ENCODE measurements at regions not wholly inside any gene's neighbourhood (a gene's known extent, or its start where the extent isn't known, plus 50 kb on each side); places are given as distances from the start of the nearest gene placed in this dataset.

DNA sequence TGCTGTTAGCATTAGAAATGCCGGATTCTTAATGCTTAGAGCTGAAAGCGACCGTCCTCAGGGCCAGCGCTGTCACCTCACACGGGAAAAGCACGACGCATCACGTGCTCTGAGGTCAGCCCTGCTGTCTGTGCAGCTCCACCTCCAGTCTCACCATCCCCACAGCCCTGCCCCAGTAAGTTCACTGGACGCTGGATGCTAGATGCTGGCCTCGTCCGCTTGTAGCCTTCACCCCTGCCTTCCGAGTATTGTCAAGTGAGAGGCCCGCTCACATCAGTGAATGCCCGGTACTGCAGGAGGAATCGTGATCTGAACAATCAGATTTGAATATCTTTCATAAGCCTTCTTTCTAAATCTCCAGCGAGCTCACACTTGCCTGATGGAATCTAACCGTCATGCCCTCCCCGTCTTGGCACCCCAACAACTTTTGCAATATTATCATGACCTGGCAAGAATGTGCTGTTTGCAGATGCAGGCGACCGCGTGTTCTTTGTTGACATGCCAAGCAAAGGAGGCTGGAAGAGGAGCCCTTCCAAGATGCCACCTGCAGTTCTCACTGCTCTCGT, 64.9 kb downstream of the DLL1 start:
- Histone ChIP-seq H3K4me1 (no peaks in the 10 kb centered on the region), H3K36me3 (ENCODE audit: low read depth, missing control alignments) (no peaks in the 10 kb centered on the region), H3K4me3 (no peak overlapping the region), H3K27me3 (no peaks in the 10 kb centered on the region), H3K27ac (no peak overlapping the region), H3K9me3 (no peaks in the 10 kb centered on the region)
- intact Hi-C loops (cut with DNase I; ENCODE audit: low total_unique reads): no loop called here
- TF ChIP-seq, protein P1, sequence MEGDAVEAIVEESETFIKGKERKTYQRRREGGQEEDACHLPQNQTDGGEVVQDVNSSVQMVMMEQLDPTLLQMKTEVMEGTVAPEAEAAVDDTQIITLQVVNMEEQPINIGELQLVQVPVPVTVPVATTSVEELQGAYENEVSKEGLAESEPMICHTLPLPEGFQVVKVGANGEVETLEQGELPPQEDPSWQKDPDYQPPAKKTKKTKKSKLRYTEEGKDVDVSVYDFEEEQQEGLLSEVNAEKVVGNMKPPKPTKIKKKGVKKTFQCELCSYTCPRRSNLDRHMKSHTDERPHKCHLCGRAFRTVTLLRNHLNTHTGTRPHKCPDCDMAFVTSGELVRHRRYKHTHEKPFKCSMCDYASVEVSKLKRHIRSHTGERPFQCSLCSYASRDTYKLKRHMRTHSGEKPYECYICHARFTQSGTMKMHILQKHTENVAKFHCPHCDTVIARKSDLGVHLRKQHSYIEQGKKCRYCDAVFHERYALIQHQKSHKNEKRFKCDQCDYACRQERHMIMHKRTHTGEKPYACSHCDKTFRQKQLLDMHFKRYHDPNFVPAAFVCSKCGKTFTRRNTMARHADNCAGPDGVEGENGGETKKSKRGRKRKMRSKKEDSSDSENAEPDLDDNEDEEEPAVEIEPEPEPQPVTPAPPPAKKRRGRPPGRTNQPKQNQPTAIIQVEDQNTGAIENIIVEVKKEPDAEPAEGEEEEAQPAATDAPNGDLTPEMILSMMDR (IDR thresholded peaks at IDR 0.05): no peak
- no peak for TF ChIP-seq POLR2A (IDR thresholded peaks at IDR 0.05)
- 90 to 92% methylated on average over 22 of the region's 22 CpGs for WGBS, 2 donors
- DNase-seq: no peak

DNA sequence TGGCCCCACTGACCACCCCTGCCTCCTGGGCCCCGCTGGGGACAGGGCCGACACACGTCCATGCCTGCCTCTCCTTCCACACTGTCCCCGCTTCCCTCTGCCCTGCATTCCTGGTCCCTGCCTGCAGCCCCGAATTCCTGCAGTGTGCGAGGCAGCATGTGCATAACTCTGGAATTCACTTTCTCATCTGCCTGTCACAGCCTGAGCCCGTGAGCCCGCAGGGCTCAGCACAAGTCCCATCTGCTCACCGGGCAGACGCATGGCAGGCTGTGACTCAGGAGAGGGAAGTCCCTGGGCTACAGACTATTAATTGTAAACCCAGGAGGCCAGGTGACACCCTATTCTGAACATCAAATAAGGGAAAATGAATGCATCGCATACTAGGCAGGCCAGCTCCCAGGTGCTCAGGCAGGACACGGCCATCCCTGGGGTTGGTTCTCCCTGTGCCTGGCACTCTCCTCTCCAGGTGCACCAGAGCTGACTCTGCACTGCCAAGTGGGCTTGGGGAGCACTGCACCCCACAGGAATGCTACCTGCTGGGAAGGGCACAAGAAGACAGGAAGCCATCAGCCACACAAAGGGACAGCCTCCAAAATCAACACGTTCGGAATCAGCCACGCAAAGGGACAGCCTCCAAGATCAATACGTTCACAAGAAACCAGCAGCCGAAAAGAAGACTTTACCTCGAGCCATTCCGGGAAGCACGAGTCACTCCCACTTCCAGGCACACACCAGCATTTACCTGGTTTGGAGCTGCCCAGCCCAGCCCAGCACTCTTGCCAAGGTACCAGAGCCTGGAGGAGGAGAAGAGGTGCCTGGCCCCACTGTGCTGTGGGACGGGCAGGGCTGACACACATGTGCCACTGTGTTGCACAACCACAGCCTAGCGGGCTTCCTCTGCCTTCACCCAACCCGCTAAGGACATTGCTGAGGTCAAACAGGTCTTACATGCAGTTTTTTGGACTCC, 65.9 kb downstream of the DLL1 start:
- TF ChIP-seq, protein P1 (IDR thresholded peaks at IDR 0.05): no peak
- TF ChIP-seq POLR2A (IDR thresholded peaks at IDR 0.05): no peak
- Histone ChIP-seq H3K4me3 (no peak overlapping the region), H3K9me3 (no peaks in the 10 kb centered on the region), H3K36me3 (ENCODE audit: low read depth, missing control alignments) (no peaks in the 10 kb centered on the region), H3K27me3 (no peaks in the 10 kb centered on the region), H3K27ac (no peak overlapping the region), H3K4me1 (no peaks in the 10 kb centered on the region)
- DNase-seq: no peak
- intact Hi-C loops (cut with DNase I; ENCODE audit: low total_unique reads): no loop called here
- WGBS, 2 donors: 76 to 82% methylated on average over 14 to 23 of the region's 23 CpGs

DNA sequence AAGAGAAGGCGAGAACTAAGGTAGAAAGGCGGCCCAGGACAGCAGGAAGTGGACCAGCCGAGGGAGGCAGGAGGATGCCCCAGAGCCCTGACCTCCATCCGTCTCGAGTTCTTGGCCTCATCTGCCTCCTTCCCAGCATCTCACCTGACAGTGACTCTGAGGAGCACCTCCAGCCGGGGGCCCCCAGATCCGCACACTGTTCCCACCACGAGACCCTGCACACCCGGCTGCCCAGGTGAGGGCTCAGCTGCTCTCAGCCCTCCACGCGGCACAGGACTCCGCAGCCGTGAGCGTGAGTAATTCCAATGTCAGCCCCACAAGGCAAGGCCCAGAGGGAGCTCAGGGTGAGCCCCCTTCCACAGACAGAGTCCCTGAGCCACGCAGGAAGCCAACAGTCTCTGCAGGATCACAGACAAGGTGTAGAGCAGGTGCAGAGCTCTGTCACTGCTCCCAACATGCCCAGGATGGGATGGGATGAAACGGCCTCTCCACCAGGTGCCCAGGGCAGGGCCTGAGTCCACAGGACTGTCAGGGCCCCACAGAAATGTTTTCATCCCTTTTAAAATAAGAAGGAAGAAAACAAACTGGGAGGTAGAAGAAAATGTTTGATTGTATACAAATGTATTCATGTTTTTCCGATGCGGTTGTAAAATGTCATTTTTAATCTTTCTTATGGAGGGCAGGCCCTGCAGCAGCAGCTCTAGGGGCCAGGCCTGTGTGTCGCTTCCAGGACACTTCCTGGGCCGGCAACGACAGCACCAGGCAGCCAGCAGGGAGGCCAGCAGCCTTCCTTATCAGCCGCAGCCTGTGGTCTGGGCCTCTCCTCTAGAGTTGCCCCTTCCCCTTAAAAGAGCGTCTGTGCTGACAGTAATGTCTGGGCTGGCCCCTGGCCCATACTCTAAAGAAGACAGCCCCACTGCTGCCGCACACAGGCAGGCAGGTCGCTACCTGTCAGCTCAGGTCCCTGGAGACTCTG, 66.9 kb downstream of the DLL1 start:
- H3K27me3 ChIP-seq: no peaks in the 10 kb centered on the region
- H3K9me3 ChIP-seq: no peaks in the 10 kb centered on the region
- WGBS, 2 donors: 90 to 93% methylated on average over 23 to 25 of the region's 25 CpGs
- H3K27ac ChIP-seq: no peak overlapping the region
- peak; percentile 12 for DNase-seq
- no peak for TF ChIP-seq POLR2A (IDR thresholded peaks at IDR 0.05)
- TF ChIP-seq, protein P1 (IDR thresholded peaks at IDR 0.05): no peak
- no peak overlapping the region for H3K4me3 ChIP-seq
- no peaks in the 10 kb centered on the region for H3K36me3 ChIP-seq (ENCODE audit: low read depth, missing control alignments)
- intact Hi-C loops (cut with DNase I; ENCODE audit: low total_unique reads): no loop called here
- H3K4me1 ChIP-seq: no peaks in the 10 kb centered on the region

DNA sequence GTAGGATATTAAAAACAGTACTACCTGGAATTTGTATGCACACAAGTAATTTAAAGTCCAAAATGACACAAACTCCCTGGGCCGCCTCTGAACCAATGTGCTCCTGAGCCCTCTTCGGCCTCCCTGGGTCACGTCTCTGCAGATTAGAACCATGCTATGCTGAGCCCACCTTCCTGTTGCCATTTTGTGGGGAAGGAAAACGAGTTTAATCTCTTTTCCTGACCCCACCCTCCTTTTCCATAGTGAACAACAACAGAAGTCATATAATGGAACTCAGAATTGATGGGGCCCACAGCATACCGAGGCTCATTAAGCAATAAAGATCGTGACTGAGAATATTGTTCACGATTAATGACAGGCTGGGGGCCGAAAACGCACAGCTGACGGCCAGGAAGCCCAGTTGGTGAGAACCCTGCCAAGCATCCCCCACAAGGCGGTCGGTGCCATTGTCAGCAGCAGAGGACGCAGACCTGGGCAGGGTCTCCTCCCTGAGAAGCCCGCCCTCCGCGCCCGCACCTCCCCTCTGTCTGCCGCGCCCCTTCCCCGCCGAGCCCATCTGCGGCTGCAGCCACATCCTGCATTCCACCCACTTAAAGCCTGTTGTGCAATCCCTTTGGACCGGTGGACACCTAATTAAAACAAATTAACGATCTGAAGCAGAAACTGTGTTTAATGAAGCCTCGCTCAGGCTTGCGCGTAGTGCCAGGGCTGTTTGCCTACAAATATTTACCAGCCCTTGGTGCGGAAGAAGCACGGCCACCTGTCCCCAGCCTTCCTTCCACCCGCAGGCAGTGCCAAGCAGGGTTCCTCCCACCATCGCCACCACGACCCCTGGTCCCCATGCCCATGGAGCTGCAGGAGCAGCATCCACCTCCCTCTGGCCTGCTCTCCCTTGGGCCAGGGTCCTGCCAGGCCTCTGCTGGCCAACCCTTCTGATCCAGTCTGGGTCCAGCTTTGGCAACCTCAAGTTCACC, 68.1 kb downstream of the DLL1 start:
- intact Hi-C loops (cut with DNase I; ENCODE audit: low total_unique reads): no loop called here
- Histone ChIP-seq H3K4me1 (no peaks in the 10 kb centered on the region), H3K27me3 (no peaks in the 10 kb centered on the region), H3K4me3 (no peak overlapping the region), H3K9me3 (no peaks in the 10 kb centered on the region), H3K36me3 (ENCODE audit: low read depth, missing control alignments) (no peaks in the 10 kb centered on the region), H3K27ac (no peak overlapping the region)
- TF ChIP-seq, protein P1 (IDR thresholded peaks at IDR 0.05): no peak
- no peak for TF ChIP-seq POLR2A (IDR thresholded peaks at IDR 0.05)
- WGBS, 2 donors: 77 to 78% methylated on average over 32 of the region's 32 CpGs
- DNase-seq: peak; percentile 7

All from testis (tissue), 2 donors.